ENCODE measurements at regions not wholly inside any gene's neighbourhood (a gene's known extent, or its start where the extent isn't known, plus 50 kb on each side); places are given as distances from the start of the nearest gene placed in this dataset.

- TF ChIP-seq CTCF (conservative IDR thresholded peaks at IDR 0.05; ENCODE audit: low read length) (no peak), EZH2phosphoT487 (IDR thresholded peaks at IDR 0.05; ENCODE audit: borderline replicate concordance) (no peak)
Observed at GRCh38 chr10:71112138-71112785, 100.1 kb upstream of the UNC5B start.

Data from Loucy (cell line).